Superior temporal gyrus (tissue), 1 donor: ENCODE measurements at regions not wholly inside any gene's neighbourhood (a gene's known extent, or its start where the extent isn't known, plus 50 kb on each side); places are given as distances from the start of the nearest gene placed in this dataset.
"Not testable (repeated sequence)": the region's sequence is repeated elsewhere in the genome, so short reads cannot be mapped to it uniquely, and the experiment has no call there.

Experiments used
- DNase-seq: peaks from one replicate; pipeline ENCODE4 v3.0.0-alpha.2; 2016; ENCODE audit errors: extremely low spot score

DNA sequence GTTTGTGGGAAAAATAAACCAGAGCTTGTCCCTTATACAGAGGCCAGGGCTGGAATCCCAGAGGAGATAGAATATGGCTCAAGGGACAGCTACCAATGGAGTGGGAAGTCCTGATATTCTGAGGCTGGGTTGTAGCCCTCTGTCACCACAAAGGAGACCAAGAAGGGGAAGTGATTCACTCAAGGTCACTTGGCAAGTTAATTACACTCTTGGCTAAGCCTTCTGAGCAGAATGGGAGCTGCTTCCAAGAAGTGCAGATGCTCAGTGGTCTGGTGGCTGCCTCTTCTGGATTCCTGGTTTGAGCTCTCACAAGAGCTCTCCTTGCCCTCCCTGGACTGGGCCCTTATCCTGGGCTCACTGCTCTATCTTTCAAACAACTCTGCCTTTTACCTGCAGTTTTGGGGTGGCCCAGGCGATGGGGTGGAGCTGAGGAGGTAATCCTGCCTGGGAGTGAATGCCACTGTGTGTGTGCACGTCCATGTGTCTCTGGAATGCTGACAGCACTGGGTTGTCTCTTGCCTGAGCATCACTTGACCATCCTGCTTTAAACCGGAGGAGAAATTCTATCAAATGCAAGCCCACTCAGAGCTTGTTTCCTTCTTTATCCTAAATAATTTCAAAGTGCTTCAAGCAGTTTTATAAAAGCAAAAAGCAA lies 168.2 kb downstream of the KCNS3 start:
- no peak for DNase-seq

GRCh38 chr2:18046017-18046416 lies 167.6 kb downstream of the KCNS3 start:
- no peak for DNase-seq

DNA sequence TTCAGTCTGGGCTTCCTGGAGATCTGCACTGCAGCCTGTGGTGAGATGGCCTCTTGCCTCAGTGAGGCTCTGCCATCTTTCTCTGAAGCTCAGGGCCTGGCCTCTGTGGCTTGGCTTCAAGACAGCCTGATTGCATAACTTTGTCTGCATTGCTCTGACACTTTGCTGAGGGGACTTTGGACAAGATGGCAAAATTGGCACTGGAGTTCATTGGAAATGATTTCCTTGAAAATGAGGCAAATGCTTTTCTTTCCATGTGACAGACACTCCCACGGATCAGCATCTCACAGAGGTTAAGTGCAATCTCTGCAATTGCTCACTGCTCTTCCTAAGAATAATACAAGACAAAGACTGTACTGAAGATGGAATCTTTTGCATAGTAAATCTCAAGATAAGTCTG lies 166.8 kb downstream of the KCNS3 start:
- no peak for DNase-seq

GRCh38 chr2:18017381-18017780 lies 138.9 kb downstream of the KCNS3 start:
- DNase-seq = not testable (repeated sequence)

GRCh38 chr2:18009891-18010290 lies 131.4 kb downstream of the KCNS3 start:
- no peak for DNase-seq

DNA sequence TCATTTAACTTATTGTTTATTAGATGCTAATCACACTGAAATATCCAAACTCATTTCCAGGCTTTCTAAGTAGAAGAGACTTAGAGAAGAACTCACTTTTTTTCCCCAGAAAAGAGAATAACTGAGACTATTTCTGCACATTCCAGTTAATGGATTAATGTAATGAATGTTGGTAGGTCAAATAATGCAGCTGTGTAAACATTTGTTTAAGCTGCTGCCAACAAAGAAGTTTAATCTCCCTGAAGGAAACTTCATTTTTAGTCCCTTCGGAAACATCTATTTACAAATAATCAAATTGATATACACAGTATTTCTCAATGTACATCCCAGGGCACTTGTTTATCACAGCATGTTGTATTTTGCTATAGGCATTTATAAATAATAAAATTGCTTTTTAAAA lies 126.9 kb downstream of the KCNS3 start:
- no peak for DNase-seq

DNA sequence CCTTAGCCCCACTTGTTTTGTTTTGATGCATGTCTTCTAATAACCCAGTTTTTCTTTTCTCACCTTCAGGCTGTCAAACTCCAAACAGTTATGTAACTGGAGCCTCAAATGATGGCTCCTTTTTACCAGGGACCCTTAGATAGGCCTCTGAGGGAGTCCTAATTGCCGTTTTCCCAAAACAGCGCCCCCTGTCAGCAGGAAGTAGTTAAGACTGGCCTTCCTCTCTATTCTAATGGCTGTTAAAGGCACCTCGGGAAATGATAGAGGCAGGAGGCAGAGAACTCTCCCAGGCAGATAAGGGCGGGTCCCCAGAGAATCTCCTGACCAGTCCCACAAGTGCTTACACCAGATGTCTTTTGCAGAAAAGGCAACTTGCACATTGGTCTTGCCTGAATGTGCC lies 123.2 kb downstream of the KCNS3 start:
- no peak for DNase-seq

DNA sequence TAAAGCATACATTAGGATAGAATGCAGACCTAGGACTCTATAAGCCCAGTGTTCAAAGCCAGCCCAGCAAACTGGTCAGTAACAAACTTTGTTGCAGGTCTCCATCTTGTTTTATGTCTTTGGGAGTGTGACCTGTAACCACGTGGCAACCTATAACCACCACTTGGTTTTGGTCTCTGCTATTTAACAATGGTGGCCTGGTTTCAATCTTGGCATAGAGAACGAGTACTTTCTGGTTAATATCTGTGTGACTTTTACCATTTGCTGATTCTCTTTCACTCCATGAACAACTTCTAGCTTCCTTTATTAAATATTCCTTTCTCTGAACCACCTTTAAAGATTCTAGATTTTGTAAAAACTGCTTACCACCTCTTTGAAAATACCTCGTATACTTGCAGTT lies 118.5 kb downstream of the KCNS3 start:
- DNase-seq = no peak

DNA sequence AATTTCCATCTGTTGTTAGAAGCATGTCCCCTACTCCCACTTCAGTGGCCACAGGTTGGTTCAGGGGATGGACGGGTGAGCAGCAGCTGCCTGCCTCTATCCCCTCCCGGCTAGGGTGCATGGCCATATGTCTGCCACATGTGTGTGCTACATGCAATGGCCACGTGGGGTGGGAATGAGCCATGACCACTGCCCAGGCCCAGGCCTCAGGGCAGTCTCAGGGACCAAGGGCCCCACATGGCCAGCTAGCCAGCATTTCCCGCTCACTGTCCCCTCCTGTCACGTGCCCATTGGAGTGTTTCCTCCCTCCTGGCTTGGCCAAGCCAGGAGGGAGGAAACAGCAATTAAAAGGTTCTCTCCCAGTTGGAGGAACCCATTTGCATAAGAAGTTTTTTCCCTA lies 117.1 kb downstream of the KCNS3 start:
- DNase-seq = no peak
